Progenitor cell of endocrine pancreas (in vitro differentiated cells): ENCODE measurements at regions not wholly inside any gene's neighbourhood (a gene's known extent, or its start where the extent isn't known, plus 50 kb on each side); places are given as distances from the start of the nearest gene placed in this dataset.

Experiments
- DNase-seq: peaks from one replicate; pipeline ENCODE4 v3.0.0; 2021; ENCODE audit warnings: low spot score; ENCODE audit not compliant: unreplicated experiment
- H3K27ac Mint-ChIP-seq: 2 replicates; pipeline ENCODE4 v1.8.0; 2021; ENCODE audit warnings: mild to moderate bottlenecking, moderate library complexity, mixed read lengths
- H3K27me3 Mint-ChIP-seq: 2 replicates; pipeline ENCODE4 v1.8.0; 2021; ENCODE audit warnings: mixed read lengths
- H3K36me3 Mint-ChIP-seq: 2 replicates; pipeline ENCODE4 v1.8.0; 2022; ENCODE audit warnings: mixed read lengths; ENCODE audit not compliant: insufficient read depth
- H3K4me1 Mint-ChIP-seq: 2 replicates; pipeline ENCODE4 v1.8.0; 2021; ENCODE audit warnings: low read depth, mixed read lengths
- H3K4me3 Mint-ChIP-seq: 2 replicates; pipeline ENCODE4 v1.8.0; 2021; ENCODE audit warnings: low read depth, mild to moderate bottlenecking, moderate library complexity, mixed read lengths
- H3K9me3 Mint-ChIP-seq: 2 replicates; pipeline ENCODE4 v1.8.0; 2021; ENCODE audit warnings: low read depth, mixed read lengths
- TF ChIP-seq, protein P1 (sequence below): fragments of 200-600 bp; sonication (generic); IDR thresholded peaks from one replicate; pipeline ENCODE4 v1.5.0; 2021; ENCODE audit warnings: antibody characterized with exemption, mild to moderate bottlenecking; ENCODE audit not compliant: unreplicated experiment

GRCh38 chr9:1254071-1254470 is 203.9 kb downstream of the DMRT2 start:
- no peaks in the 10 kb centered on the region for H3K27me3 Mint-ChIP-seq
- H3K4me3 Mint-ChIP-seq, result no peak overlapping the region
- H3K4me1 Mint-ChIP-seq, result no peaks in the 10 kb centered on the region
- H3K9me3 Mint-ChIP-seq, result no peaks in the 10 kb centered on the region
- TF ChIP-seq, protein P1, sequence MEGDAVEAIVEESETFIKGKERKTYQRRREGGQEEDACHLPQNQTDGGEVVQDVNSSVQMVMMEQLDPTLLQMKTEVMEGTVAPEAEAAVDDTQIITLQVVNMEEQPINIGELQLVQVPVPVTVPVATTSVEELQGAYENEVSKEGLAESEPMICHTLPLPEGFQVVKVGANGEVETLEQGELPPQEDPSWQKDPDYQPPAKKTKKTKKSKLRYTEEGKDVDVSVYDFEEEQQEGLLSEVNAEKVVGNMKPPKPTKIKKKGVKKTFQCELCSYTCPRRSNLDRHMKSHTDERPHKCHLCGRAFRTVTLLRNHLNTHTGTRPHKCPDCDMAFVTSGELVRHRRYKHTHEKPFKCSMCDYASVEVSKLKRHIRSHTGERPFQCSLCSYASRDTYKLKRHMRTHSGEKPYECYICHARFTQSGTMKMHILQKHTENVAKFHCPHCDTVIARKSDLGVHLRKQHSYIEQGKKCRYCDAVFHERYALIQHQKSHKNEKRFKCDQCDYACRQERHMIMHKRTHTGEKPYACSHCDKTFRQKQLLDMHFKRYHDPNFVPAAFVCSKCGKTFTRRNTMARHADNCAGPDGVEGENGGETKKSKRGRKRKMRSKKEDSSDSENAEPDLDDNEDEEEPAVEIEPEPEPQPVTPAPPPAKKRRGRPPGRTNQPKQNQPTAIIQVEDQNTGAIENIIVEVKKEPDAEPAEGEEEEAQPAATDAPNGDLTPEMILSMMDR, result no peak
- peak overlapping the region; percentile 38 for H3K27ac Mint-ChIP-seq
- no peak for DNase-seq
- no peaks in the 10 kb centered on the region for H3K36me3 Mint-ChIP-seq

DNA sequence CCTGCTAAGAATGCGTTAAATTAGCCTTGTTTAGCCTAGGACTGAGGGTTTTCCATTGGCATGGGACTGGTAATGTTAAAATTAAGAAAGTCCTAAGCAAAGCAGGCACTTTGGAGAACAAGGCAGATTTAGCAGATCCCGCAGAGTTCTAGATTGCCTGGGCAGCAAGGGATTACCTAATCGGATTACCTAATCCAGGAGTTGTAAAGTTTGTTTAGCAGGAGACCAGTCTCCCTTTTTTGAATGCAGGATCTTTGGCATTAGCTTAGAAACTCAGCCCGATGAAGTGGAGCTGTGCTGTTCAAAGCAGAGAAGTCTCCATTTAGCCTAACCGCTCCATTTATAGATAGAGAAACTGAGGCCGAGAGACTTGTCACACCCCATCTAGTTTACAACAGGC is 206.0 kb downstream of the DMRT2 start:
- Mint-ChIP-seq H3K27ac (no peak overlapping the region), H3K36me3 (no peaks in the 10 kb centered on the region), H3K9me3 (no peaks in the 10 kb centered on the region)

DNA sequence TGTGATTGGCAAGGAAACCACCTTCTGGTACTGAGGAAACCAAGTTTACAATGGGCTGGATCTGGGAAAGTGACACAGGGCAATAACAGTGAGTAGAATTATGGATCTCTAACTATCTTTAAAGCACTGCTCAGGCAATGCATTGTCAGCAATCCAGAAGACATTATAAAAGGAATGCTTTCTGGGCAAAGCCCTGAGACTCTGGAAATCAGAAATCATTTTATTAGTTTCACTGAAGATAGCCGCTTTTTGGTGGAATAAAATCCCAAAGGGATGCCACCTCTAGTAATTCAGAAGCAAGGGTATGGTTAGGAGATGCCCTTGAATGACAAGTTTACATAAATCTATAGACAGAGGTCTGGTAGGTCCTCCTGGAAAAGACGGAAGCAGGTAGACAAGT is 211.1 kb downstream of the DMRT2 start:
- no peaks in the 10 kb centered on the region for H3K4me1 Mint-ChIP-seq
- no peaks in the 10 kb centered on the region for H3K36me3 Mint-ChIP-seq
- TF ChIP-seq, protein P1, result no peak
- H3K27me3 Mint-ChIP-seq, result no peaks in the 10 kb centered on the region
- H3K4me3 Mint-ChIP-seq, result no peak overlapping the region
- no peak overlapping the region for H3K27ac Mint-ChIP-seq
- H3K9me3 Mint-ChIP-seq, result no peaks in the 10 kb centered on the region
- DNase-seq, result no peak

More for the DNA sequence above, 206.0 kb downstream of the DMRT2 start:
- Mint-ChIP-seq H3K4me1 (no peaks in the 10 kb centered on the region), H3K27me3 (no peaks in the 10 kb centered on the region), H3K4me3 (no peak overlapping the region)
- no peak for DNase-seq
- TF ChIP-seq, protein P1, result no peak

DNA sequence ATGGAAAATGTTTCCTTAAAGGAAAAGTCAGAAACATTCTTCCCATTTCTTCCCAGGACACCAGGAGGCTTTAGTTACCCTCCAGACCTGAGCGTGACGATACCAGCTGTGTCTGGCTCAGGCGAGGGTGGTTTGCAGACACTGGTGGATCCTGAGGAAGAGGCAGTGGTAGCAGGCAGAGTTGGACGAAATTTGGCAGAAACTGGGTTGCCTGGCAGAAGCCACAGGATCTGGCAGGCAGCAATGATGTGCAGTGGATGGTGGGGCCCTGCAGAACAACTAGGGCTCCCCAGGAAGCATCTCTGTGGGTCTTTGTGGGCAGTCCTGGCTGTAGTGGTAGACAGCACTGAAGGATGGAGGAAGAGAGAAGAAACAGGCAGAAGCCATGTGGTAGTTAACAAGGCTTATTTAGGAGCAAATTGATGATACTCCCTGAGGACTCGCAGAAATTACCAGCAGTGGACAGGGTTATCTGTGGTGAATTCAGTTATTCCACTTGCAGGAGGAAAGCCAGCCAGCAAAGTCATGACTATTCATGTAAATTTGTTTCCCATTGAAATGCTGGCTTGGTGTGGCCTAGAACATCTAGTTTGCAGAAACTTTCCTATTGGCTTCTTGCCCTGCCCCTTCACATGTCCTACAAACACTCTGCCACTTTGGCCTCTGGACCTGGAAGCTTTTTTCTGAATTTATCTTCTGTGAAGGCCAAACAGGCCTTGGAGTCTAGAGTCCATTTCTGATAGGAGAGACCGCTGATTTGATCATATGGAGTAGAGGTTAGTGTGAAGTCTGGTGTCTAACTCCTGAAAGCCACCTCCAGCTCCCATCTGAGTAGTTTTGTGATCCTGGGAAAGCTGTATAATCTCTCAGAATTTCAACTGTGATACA is 212.0 kb downstream of the DMRT2 start:
- no peaks in the 10 kb centered on the region for H3K9me3 Mint-ChIP-seq
- no peak overlapping the region for H3K4me3 Mint-ChIP-seq
- TF ChIP-seq, protein P1, result no peak
- DNase-seq, result no peak
- no peaks in the 10 kb centered on the region for H3K36me3 Mint-ChIP-seq
- H3K27ac Mint-ChIP-seq, result no peak overlapping the region
- no peaks in the 10 kb centered on the region for H3K27me3 Mint-ChIP-seq
- H3K4me1 Mint-ChIP-seq, result no peaks in the 10 kb centered on the region

DNA sequence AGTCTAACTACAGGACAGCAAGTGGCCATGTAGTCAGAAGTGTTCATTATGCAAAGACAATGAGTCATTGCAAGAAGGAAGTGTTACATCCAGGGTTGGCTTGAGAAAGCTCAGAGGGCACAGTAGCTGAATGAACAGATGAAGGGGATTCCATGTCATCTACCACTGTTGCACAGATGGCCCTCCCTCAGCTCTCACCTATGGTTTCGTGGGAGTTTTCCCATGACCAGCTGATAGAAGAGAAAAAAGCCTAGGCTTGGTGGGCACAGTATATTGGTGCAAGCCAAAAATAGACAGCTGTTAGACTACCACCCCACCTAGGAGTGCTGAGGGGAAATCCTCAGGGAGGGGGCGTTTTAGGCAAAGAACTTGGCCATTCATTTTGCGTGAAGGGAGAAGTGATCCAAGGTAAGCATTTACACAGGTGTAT is 217.0 kb downstream of the DMRT2 start:
- TF ChIP-seq, protein P1, result no peak
- H3K36me3 Mint-ChIP-seq, result no peaks in the 10 kb centered on the region
- no peak overlapping the region for H3K4me3 Mint-ChIP-seq
- no peak overlapping the region for H3K27ac Mint-ChIP-seq
- no peak for DNase-seq
- no peaks in the 10 kb centered on the region for H3K9me3 Mint-ChIP-seq
- peaks cover 6% of the 10 kb centered on the region for H3K4me1 Mint-ChIP-seq
- no peaks in the 10 kb centered on the region for H3K27me3 Mint-ChIP-seq
